ENCODE measurements at regions not wholly inside any gene's neighbourhood (a gene's known extent, or its start where the extent isn't known, plus 50 kb on each side); places are given as distances from the start of the nearest gene placed in this dataset.

DNA sequence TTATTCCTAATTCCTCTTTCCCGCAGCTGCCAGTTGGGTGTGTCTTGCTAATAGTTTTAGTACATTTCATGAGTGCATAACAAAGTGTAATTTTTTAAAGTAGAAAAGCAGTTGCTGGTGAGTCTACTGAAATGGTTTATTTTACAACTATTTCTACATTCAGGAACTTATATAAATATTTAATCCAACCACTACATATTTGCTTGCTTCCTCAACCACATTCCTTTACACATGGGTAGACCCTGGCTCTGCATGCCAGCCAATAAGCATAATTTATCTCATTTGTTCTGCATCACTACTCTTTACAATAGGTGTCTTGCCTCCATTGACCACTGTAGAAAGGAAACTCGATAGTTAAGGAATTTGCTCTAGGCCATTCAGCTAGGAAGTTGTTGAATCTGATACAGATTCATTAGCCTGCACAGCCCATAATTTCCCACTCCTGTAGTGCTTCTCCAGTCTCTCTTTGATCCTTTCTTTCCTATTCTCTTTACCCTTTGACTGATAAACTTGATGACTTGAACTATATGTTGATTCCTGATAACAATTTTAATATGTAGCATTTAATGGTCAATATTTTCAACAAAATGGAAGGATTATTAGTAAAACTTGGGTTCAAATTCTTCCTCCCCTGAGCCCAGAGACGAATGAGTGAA lies 342.5 kb upstream of the ACTBL2 start:
- TF ChIP-seq POLR2AphosphoS5 (IDR thresholded peaks at IDR 0.05; ENCODE audit: low read depth) (no peak), SPI1 (IDR thresholded peaks at IDR 0.05; ENCODE audit: borderline replicate concordance, low read depth) (no peak), GABPA (IDR thresholded peaks at IDR 0.05; ENCODE audit: low read depth) (no peak)
- TF ChIP-seq, protein P1, sequence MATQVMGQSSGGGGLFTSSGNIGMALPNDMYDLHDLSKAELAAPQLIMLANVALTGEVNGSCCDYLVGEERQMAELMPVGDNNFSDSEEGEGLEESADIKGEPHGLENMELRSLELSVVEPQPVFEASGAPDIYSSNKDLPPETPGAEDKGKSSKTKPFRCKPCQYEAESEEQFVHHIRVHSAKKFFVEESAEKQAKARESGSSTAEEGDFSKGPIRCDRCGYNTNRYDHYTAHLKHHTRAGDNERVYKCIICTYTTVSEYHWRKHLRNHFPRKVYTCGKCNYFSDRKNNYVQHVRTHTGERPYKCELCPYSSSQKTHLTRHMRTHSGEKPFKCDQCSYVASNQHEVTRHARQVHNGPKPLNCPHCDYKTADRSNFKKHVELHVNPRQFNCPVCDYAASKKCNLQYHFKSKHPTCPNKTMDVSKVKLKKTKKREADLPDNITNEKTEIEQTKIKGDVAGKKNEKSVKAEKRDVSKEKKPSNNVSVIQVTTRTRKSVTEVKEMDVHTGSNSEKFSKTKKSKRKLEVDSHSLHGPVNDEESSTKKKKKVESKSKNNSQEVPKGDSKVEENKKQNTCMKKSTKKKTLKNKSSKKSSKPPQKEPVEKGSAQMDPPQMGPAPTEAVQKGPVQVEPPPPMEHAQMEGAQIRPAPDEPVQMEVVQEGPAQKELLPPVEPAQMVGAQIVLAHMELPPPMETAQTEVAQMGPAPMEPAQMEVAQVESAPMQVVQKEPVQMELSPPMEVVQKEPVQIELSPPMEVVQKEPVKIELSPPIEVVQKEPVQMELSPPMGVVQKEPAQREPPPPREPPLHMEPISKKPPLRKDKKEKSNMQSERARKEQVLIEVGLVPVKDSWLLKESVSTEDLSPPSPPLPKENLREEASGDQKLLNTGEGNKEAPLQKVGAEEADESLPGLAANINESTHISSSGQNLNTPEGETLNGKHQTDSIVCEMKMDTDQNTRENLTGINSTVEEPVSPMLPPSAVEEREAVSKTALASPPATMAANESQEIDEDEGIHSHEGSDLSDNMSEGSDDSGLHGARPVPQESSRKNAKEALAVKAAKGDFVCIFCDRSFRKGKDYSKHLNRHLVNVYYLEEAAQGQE (IDR thresholded peaks at IDR 0.05; ENCODE audit: insufficient replicate concordance, low read depth), result no peak
- TF ChIP-seq, protein P2, sequence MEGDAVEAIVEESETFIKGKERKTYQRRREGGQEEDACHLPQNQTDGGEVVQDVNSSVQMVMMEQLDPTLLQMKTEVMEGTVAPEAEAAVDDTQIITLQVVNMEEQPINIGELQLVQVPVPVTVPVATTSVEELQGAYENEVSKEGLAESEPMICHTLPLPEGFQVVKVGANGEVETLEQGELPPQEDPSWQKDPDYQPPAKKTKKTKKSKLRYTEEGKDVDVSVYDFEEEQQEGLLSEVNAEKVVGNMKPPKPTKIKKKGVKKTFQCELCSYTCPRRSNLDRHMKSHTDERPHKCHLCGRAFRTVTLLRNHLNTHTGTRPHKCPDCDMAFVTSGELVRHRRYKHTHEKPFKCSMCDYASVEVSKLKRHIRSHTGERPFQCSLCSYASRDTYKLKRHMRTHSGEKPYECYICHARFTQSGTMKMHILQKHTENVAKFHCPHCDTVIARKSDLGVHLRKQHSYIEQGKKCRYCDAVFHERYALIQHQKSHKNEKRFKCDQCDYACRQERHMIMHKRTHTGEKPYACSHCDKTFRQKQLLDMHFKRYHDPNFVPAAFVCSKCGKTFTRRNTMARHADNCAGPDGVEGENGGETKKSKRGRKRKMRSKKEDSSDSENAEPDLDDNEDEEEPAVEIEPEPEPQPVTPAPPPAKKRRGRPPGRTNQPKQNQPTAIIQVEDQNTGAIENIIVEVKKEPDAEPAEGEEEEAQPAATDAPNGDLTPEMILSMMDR (IDR thresholded peaks at IDR 0.05; ENCODE audit: insufficient read depth, low read length), result no peak
- Histone ChIP-seq H3K4me3 (replicated peaks; ENCODE audit: insufficient read depth, low read length) (no peak overlapping the region), H3K27ac (replicated peaks) (no peak overlapping the region), H3K27me3 (ENCODE audit: insufficient read depth, poor library complexity, severe bottlenecking) (no peaks in the 10 kb centered on the region)
- DNase-seq (ENCODE audit: low read depth in 1 of 2, low spot score in 1 of 2), result no peak

GRCh38 chr5:57824623-57825022 lies 342.0 kb upstream of the ACTBL2 start:
- H3K27me3 ChIP-seq (ENCODE audit: insufficient read depth, poor library complexity, severe bottlenecking), result no peaks in the 10 kb centered on the region

GRCh38 chr5:57824047-57824446 lies 341.4 kb upstream of the ACTBL2 start:
- H3K4me3 ChIP-seq (replicated peaks; ENCODE audit: insufficient read depth, low read length), result no peak overlapping the region
- no peaks in the 10 kb centered on the region for H3K27me3 ChIP-seq (ENCODE audit: insufficient read depth, poor library complexity, severe bottlenecking)
- H3K27ac ChIP-seq (replicated peaks), result no peak overlapping the region
- no peak for DNase-seq (ENCODE audit: low read depth in 1 of 2, low spot score in 1 of 2)
- TF ChIP-seq GABPA (IDR thresholded peaks at IDR 0.05; ENCODE audit: low read depth) (no peak), POLR2AphosphoS5 (IDR thresholded peaks at IDR 0.05; ENCODE audit: low read depth) (no peak), SPI1 (IDR thresholded peaks at IDR 0.05; ENCODE audit: borderline replicate concordance, low read depth) (no peak)
- TF ChIP-seq, protein P1 (IDR thresholded peaks at IDR 0.05; ENCODE audit: insufficient replicate concordance, low read depth), result no peak
- TF ChIP-seq, protein P2 (IDR thresholded peaks at IDR 0.05; ENCODE audit: insufficient read depth, low read length), result no peak

More at GRCh38 chr5:57824623-57825022, 342.0 kb upstream of the ACTBL2 start:
- no peak for DNase-seq (ENCODE audit: low read depth in 1 of 2, low spot score in 1 of 2)
- Histone ChIP-seq H3K27ac (replicated peaks) (no peak overlapping the region), H3K4me3 (replicated peaks; ENCODE audit: insufficient read depth, low read length) (no peak overlapping the region)
- TF ChIP-seq GABPA (IDR thresholded peaks at IDR 0.05; ENCODE audit: low read depth), result no peak
- TF ChIP-seq, protein P2 (IDR thresholded peaks at IDR 0.05; ENCODE audit: insufficient read depth, low read length), result no peak
- no peak for TF ChIP-seq POLR2AphosphoS5 (IDR thresholded peaks at IDR 0.05; ENCODE audit: low read depth)
- TF ChIP-seq, protein P1 (IDR thresholded peaks at IDR 0.05; ENCODE audit: insufficient replicate concordance, low read depth), result no peak
- no peak for TF ChIP-seq SPI1 (IDR thresholded peaks at IDR 0.05; ENCODE audit: borderline replicate concordance, low read depth)
